ENCODE measurements at regions not wholly inside any gene's neighbourhood (a gene's known extent, or its start where the extent isn't known, plus 50 kb on each side); places are given as distances from the start of the nearest gene placed in this dataset.

DNA sequence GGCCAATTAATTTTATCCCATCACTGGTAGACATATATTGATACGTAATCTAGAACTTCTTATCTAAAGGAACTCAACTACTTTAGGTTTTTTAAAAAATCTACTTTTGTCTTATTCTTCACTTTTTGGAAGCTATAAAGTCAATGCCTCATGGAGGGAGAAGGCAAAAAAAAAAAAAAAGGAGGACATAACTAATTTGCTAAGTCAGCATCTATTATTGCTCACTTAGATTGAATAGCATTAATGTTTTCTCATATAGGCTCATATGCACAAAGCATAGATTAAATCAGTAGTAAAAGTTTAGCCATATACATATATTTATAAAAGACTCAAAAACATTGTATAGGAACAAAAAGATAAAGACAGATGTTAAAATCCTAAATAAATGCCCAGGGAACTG lies 179.3 kb upstream of the DGKB start:
- H3K9ac ChIP-seq (replicated peaks in 1 of 4; ENCODE audit: extremely low read depth in 1 of 4, low read depth in 3 of 4, low read length in 3 of 4), result no peak overlapping the region
- no peak overlapping the region for H3K4me3 ChIP-seq (ENCODE audit: extremely low read depth in 1 of 4, insufficient read depth in 2 of 4, low read depth in 3 of 4, low read length in 4 of 4)
- no peak overlapping the region for H3K14ac ChIP-seq (ENCODE audit: insufficient read length)
- no peaks in the 10 kb centered on the region for H3K4me1 ChIP-seq (replicated peaks in 1 of 4; ENCODE audit: control insufficient read depth in 3 of 4, insufficient read depth in 4 of 4, low read length in 3 of 4)
- no peak overlapping the region for H4K91ac ChIP-seq (replicated peaks; ENCODE audit: insufficient read length, low read length)
- H3K4ac ChIP-seq (replicated peaks; ENCODE audit: insufficient read length, low read depth, low read length), result no peak overlapping the region
- no peak overlapping the region for H2BK12ac ChIP-seq (ENCODE audit: low read depth, low read length)
- no peak overlapping the region for H4K5ac ChIP-seq (ENCODE audit: insufficient read length, low read depth, low read length)
- no peak overlapping the region for H2BK20ac ChIP-seq (ENCODE audit: low read length)
- POLR2A ChIA-PET (ENCODE audit: partially characterized antibody), result no interaction called here
- DNase-seq (ENCODE audit: low read depth in 1 of 2, low spot score in 2 of 2) (no peak), FAIRE-seq (no peak)
- no peak overlapping the region for H3K27ac ChIP-seq (ENCODE audit: low read depth, low read length)
- no peak overlapping the region for H3K4me2 ChIP-seq (ENCODE audit: insufficient read depth in 1 of 2, low read depth in 2 of 2, low read length in 2 of 2)
- no peaks in the 10 kb centered on the region for H3K79me2 ChIP-seq (ENCODE audit: control insufficient read depth in 1 of 2, insufficient read depth in 2 of 2, low read length in 2 of 2)
- no peak overlapping the region for H3K23ac ChIP-seq (ENCODE audit: insufficient read length)
- H3K23me2 ChIP-seq (ENCODE audit: low read depth, low read length), result no peaks in the 10 kb centered on the region
- no peak overlapping the region for H2AFZ ChIP-seq (ENCODE audit: low read length)
- H3K36me3 ChIP-seq (ENCODE audit: control insufficient read depth in 2 of 4, insufficient read depth in 4 of 4, low read length in 3 of 4), result no peaks in the 10 kb centered on the region
- H3K56ac ChIP-seq (replicated peaks; ENCODE audit: insufficient read length, low read depth, low read length), result no peak overlapping the region
- H3K9me3 ChIP-seq (ENCODE audit: insufficient read depth in 2 of 2, low read depth in 1 of 2, low read length in 1 of 2), result no peaks in the 10 kb centered on the region
- H3K18ac ChIP-seq (ENCODE audit: extremely low read depth, low read length), result no peak overlapping the region
- CTCF ChIA-PET (ENCODE audit: partially characterized antibody), result interaction anchor here (1.0 to 1.3 kb wide), 2 partner anchors 10 kb away, joined by 3 read pairs; no protein-coding TSS in a partner anchor
- 57% methylated on average over 1 of the region's 1 CpG; no CpG with 5 or more reads in 1 of the 2 experiments for WGBS, 2 experiments (ENCODE audit: extremely low coverage in 1 of 2, insufficient coverage in 1 of 2, insufficient read length in 1 of 2, insufficient replicate concordance in 2 of 2, low coverage in 1 of 2, low lambda C conversion rate in 2 of 2, missing lambda C conversion rate in 1 of 2)
- no peak overlapping the region for H2BK15ac ChIP-seq (ENCODE audit: low read length)
- no peaks in the 10 kb centered on the region for H4K20me1 ChIP-seq (replicated peaks in 1 of 2; ENCODE audit: control insufficient read depth in 1 of 2, insufficient read depth in 2 of 2, low read length in 2 of 2)
- no peak overlapping the region for H2BK120ac ChIP-seq (replicated peaks; ENCODE audit: low read depth, low read length)
- H3K79me1 ChIP-seq (ENCODE audit: low read depth, low read length), result no peaks in the 10 kb centered on the region
- H2BK5ac ChIP-seq (ENCODE audit: low read depth, low read length), result no peak overlapping the region
- no peaks in the 10 kb centered on the region for H3K27me3 ChIP-seq (replicated peaks in 1 of 4; ENCODE audit: control insufficient read depth in 3 of 4, extremely low read depth in 1 of 4, insufficient read depth in 3 of 4, low read length in 3 of 4)
- TF ChIP-seq MAFK (IDR thresholded peaks at IDR 0.05; ENCODE audit: low read depth, low read length) (peak; percentile 60; the same call in 1 of the 2 replicates), EP300 (IDR thresholded peaks at IDR 0.05; ENCODE audit: borderline replicate concordance in 1 of 2, low read depth in 2 of 2, low read length in 2 of 2) (no peak)
- H4K8ac ChIP-seq (ENCODE audit: extremely low read depth, insufficient read depth, low read length), result no peak overlapping the region
- no peak overlapping the region for H2AK5ac ChIP-seq (ENCODE audit: low read depth, low read length)
